D721Med (cell line): ENCODE measurements at regions not wholly inside any gene's neighbourhood (a gene's known extent, or its start where the extent isn't known, plus 50 kb on each side); places are given as distances from the start of the nearest gene placed in this dataset.

Experiments used
- DNase-seq: peaks from one replicate; pipeline ENCODE4 v3.0.0; 2011; ENCODE audit warnings: low spot score; ENCODE audit not compliant: insufficient read length
- FAIRE-seq: peaks from 2 replicates; lab custom pipeline; 2011; peaks lifted over from hg19 to GRCh38; lab: Jason Lieb, UNC
- TF ChIP-seq, protein P1 (sequence below): IDR thresholded peaks from 2 replicates; pipeline ENCODE4 v1.5.1; 2012; ENCODE audit warnings: mild to moderate bottlenecking, control low read depth; ENCODE audit not compliant: insufficient read depth; ENCODE audit errors: missing control alignments

DNA sequence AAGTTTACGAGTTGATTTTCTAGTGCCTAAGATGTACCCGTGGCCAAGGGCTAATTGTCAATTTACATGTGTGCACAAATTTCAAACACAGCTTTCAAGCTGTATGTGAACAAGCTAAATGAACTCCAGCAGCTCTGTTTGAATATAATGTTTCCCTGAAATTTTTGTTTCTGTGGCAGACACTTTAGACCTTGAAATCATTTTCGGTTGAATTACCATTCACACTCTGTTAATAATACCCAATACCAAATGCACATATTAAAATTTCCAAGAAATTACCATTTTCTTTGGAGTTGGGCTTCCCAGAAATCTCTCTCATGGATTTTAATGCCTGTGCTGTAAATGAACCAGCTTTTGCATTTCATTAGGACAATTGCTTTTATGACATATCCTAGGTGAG, 506.1 kb upstream of the ID4 start:
- DNase-seq (no peak), FAIRE-seq (no peak)
- TF ChIP-seq, protein P1, sequence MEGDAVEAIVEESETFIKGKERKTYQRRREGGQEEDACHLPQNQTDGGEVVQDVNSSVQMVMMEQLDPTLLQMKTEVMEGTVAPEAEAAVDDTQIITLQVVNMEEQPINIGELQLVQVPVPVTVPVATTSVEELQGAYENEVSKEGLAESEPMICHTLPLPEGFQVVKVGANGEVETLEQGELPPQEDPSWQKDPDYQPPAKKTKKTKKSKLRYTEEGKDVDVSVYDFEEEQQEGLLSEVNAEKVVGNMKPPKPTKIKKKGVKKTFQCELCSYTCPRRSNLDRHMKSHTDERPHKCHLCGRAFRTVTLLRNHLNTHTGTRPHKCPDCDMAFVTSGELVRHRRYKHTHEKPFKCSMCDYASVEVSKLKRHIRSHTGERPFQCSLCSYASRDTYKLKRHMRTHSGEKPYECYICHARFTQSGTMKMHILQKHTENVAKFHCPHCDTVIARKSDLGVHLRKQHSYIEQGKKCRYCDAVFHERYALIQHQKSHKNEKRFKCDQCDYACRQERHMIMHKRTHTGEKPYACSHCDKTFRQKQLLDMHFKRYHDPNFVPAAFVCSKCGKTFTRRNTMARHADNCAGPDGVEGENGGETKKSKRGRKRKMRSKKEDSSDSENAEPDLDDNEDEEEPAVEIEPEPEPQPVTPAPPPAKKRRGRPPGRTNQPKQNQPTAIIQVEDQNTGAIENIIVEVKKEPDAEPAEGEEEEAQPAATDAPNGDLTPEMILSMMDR, result no peak

DNA sequence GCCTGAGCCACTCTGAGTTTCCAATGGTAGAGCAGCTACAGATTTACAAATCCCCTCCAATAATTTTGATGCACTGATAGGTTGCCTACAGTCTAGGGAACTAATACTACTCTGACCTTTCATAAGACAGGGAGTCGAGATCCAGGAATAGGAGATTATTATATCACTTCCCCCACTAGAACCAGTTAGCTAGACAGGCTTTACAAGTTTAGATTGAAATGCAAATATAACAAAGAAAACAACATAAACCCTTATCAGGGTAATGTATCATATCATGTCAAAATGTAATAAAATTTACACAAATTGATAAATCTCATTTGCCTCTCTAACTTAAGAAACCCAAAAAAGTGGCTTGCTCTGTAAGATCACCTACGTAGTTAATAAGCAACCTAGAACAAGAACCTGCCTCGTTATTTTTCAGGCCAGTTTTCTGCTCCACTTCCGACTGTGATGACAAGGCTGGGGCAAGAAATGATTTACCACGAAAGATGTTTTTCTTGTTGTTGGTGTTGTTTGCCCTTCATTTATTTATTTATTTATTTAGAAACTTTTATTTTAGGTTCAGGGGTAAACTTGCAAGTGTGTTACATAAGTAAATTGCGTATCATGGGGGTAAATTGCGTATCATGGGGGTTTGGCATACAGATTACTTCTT, 504.2 kb upstream of the ID4 start:
- FAIRE-seq, result no peak
- TF ChIP-seq, protein P1, result no peak
- DNase-seq, result no peak

DNA sequence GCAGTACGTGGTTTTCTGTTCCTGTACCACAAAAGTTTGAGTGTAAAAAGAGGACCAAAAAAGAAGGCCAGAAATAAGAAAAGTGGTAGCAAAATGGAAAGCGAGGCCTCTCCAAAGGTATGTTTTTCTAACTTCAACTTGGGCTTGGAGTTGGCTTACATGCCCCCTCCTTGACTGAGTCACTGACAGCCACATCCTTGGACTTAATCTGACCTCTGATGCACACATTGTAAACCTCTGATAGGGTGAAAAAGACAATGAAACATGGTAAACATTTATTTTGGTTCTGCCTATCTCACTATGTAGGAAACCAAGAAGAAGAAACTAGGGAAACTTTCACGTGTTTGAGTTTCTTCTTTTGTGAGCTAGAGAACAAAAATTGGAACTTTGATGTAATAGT, 503.2 kb upstream of the ID4 start:
- FAIRE-seq (no peak), DNase-seq (no peak)

DNA sequence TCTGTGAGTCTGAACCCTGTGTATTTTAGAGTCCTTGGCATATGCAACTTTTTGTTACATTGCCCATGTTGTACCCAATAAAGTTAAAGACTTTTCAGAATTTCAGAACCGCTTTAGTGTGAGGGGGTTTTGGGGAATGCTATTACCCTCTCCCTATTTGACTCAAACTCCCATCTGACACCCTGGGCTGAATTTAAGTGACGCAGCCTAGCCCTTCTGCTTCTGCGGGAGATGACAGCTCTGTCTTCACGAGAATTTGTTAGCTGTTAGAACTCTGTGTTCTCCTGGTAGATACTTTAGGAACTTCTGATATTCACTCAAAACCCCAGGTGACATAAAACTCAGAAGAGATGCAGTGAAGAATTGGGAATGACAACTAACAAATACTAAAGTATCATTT, 500.6 kb upstream of the ID4 start:
- TF ChIP-seq, protein P1, result no peak
- FAIRE-seq, result no peak

More for the DNA sequence above, 503.2 kb upstream of the ID4 start:
- TF ChIP-seq, protein P1, result no peak

DNA sequence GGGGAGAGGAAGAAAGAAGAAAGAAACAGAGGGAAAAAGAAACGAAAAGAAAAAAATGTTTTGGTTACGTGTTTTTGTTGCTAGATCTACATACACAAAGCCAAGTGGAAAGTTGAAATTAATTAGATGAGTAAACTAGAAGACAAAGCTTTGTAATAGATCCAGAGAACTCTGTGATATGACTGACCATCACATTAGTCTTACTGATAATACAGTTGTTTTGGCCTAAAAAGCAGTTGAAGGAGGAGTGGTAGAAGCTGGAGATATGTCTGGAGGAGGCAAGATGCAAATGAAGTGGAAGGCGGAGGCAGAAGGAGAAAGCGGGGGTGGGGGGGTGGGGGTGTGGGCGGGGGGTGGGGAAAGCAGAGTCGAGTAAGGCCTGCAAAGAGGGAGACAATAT, 500.1 kb upstream of the ID4 start:
- FAIRE-seq, result no peak
- TF ChIP-seq, protein P1, result no peak
- no peak for DNase-seq

More for the DNA sequence above, 500.6 kb upstream of the ID4 start:
- DNase-seq, result no peak

DNA sequence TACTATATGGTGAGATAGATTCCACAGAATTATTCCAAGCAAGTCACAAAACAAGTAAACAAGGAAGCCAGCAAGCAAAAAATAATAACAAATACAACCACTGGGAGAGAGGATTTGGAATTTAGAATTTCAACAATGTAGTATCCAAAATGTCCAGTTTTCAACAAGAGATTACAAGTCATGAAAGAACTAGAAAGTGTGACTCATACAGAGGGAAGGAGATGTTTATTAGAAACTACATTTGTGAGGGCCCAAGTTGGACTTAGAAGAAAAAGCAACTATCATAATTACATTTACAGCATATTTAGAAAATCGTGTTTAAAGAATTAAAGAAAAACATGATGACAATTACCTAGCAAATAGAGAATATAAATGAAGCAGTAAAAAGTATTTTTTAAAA, 494.6 kb upstream of the ID4 start:
- DNase-seq (no peak), FAIRE-seq (no peak)
- TF ChIP-seq, protein P1, result no peak

DNA sequence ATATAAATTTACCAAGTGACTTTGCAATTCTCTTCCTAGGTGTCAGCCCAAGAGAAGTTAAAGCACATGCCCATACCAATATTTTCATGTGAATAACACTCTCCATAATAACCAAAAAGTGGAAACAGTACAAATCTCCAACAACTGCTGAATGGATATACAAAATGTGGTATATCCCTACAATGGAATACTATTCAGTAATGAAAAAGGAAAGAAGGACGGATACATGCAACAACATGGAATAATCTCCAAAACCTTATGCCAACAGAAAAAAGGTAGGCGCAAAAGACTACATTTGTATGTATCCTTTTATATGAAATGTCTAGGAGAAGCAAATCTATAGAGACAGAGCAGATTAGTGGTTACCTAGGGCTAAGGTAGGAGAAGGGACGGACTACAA, 487.7 kb upstream of the ID4 start:
- TF ChIP-seq, protein P1, result no peak
- FAIRE-seq (no peak), DNase-seq (no peak)
